GM21515 (cell line): ENCODE measurements at regions not wholly inside any gene's neighbourhood (a gene's known extent, or its start where the extent isn't known, plus 50 kb on each side); places are given as distances from the start of the nearest gene placed in this dataset.
"Not testable (repeated sequence)": the region's sequence is repeated elsewhere in the genome, so short reads cannot be mapped to it uniquely, and the experiment has no call there.

Experiments used
- ATAC-seq: cut with Tn5 transposase; IDR thresholded peaks from one replicate; pipeline ENCODE4 v1.9.1; 2021; ENCODE audit not compliant: unreplicated experiment

DNA sequence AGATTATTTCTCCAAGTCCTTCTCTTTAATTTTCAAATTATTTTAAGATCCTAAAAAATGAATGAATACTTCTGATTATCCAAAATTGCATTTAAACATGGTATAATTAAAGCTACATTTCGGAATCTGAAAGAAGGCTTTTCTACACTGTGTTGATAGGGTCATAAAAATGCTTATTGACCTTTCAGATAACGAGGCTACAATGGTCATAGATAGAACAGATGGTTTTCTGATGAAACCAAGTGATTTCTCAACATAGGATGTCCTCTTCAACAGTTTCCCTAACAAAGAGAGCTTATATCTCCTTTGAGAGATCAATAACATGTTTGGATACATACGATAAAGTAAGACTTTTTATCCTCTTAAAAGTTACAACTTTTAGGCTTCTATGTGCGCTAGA is 201.1 kb downstream of the PTH2R start:
- no peak for ATAC-seq

DNA sequence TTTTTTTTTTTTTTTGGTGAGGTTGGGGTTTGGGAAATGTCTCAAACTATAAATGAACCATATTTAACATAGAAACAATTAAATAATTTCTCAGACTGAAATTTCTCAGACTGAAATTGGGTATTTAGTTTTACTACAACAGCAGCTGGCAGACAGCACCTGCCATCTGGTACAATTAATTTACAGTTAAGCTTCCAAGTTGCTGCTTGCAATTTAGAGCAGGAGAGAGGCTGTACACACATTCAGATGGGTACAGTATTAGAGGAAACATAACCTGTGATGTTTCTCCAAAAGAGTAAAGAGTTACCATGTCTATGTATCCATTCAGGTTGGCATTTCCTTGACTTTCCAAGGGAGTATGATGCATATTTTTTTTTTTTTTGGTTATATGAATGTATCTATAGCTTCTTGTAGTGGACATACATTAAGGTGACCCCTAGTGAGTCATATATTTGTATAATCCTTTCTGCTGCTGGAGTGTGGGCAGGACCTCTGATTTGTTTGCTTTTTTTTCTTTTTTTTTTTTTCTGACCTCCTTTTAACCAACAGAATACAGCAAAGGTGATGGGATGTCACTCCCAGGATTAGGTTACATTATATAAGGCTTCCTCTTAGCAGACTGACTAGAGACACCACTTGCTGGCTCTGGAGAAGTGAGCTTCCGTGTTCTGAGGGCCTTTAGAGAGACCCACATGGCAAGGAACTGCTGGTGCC is 201.7 kb downstream of the PTH2R start:
- ATAC-seq: no peak

DNA sequence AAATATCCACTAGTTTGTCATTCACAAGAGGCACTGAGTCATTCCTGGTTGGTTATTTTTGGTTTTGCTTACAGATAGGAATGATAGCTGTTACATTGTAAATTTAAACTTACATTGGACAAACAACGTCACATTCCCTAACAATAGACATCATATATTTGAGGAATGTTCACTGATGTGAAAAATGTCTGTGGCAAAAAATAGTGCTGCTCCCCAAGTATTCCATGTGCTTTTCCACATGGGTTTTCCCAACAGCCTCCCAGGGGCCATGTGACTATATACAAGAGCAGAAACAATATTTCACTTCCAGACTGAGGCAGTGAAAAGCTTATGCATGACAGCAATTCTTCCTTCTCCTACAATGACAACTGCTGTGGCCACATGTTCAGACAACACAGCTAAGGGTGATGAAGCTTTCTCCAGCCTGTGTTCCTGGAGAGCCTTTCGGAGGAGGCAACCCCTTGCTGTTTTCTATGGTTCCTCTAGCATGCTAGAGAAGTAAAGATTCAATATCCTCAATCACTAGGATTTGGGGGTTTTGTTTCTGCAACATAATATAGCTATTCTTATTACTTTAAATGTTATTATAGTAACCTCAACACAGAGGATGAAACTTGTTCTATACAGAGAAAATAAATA is 202.7 kb downstream of the PTH2R start:
- no peak for ATAC-seq

DNA sequence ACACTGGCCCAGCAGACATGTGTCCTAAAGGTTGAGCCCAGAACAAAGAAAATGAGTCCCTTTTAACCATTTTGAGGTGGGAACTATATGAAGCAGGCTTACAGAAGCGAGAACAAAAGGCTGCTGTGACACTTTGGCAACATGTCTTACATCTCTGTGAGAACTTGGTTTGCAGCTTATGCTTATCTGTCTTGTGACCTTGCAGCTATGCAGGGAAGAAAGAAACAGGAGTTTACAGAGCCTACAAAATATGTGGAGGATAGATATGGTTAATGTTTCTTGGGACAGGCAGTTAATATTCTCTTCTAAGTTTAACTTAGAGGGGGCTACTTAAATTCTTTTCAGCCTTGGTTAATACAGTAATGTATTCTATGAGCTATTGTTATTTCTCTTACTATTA is 209.1 kb downstream of the PTH2R start:
- ATAC-seq: not testable (repeated sequence)

DNA sequence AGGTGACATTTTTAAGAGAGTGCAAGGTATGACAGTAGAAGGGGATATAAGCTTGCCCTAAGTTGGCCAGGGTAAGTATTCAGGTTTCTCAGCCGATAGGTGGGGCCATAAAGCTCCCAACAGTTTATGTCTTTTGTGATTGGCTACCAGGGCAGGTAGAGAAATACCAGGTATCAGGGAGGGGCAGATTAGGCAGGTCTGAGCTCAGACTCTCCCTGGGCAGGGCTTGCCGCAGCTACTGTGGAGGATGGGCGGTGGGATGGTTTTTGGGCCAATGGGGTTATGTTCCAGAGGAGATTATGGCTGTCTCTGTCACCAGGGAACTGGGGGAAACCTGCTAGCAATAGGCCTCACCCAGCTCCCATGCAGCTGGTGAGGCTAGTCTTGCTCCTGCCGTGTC is 211.6 kb downstream of the PTH2R start:
- ATAC-seq: no peak

DNA sequence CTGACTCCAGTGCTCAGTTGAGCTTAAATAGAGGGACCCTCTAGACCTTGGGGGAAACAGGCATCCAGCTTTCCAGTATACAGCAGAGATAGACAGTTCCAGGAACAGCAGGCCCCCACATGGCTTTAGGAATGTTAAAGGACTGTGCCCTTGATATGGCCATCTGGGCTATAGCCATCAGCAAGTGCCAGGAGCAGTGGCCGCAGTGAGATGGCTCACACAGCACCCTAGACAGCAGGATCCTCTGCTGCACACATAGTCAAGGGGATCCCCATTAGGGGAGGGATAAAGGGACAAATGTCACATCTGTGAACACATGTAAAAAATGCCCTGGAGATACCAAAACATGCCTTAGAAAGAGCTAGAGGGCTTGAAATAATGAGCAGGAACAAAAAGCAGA is 213.4 kb downstream of the PTH2R start:
- ATAC-seq: no peak

DNA sequence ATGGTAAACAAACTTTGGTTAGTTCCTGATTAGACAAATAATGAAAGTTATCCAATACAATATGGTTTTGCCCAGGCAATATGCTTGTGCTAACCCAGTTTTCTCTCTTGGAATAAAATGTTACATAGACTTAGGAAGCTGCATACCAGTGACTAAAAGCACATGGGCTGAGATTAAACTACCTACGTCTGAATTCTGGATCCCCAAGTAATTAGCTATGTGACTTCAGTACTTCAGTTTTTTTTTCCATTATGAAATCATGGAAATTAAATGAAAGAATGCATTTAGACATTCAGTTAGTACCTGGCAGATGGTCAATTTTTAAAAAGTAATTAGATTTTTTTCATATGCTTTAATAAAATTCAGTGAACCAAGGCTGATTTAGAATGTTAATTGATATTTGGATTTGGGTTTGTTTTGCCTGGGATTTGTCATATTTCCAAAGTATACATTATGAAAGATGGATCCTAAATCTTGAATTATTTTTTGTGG is 213.9 kb downstream of the PTH2R start:
- ATAC-seq: no peak

DNA sequence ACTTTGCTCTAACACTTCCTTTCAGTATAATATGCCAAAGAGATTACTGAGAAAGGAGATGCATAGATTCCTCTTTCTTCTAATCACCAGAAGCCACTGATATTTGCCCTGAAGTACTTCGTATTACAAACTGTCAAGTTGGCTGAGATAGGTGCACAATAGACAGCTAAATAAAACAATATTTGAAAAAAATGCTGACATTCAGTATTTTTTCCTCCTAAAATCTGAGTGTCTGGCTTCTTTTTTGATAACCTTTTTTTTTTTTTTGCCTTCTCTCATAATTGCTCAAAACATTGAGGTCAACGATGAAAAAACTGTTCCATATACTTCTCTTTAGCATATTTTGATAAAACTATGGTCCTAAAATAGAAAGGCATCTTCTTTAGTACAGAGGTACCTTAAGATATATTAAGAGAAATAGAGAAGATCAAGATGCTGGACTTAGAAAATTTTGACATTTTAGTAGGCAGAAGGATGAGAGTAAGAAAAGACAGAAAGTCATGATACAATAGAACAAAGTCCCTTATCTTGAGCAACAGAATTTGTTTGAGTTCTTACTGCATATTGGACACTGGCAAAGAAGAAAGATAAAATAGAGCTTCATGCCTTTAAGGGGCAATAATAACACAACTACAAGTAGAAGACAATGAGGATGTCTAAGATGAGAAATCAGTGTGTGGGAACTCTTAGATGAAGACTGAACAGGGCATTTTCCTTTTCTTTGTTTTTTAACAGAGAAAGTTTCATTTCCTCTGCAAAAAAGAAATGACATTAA is 220.7 kb downstream of the PTH2R start:
- no peak for ATAC-seq

DNA sequence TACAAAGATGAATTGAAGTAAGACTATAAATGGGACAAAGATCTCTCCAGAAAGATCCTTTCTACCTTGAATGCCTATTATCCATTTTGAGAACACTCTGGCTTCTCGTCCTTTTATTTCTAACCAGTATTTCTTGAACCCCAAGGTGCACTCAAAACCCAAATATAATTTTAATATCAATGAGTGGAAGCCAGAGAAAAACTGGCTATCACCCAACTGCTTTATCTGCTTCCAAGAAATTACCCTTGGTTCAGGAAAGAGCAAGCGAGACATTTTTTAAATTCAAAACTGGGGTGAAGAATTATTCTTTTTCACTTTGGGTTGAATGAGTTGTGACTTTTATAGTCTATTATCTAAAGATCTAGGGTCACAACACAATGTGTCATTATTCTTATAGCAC is 221.3 kb downstream of the PTH2R start:
- ATAC-seq: no peak

DNA sequence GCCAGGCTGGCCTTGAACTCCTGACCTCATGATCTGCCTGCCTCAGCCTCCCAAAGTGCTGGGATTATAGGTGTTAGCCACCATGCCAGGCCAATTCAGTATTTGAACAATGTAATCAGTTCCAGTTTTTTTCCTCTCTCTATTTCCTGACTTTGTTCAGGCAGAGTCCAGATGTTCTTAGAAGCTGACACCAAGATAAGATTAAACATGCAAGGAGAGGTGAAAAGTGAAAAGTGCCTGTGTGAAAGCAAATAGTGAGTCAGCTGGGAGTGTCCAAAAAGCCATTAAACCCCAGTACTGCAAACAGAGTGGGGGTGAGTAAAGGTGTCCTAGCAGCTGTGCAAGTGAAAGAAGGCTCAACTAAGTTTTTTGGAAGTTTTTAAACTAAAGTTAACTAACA is 231.5 kb downstream of the PTH2R start:
- peak; percentile 48 for ATAC-seq

DNA sequence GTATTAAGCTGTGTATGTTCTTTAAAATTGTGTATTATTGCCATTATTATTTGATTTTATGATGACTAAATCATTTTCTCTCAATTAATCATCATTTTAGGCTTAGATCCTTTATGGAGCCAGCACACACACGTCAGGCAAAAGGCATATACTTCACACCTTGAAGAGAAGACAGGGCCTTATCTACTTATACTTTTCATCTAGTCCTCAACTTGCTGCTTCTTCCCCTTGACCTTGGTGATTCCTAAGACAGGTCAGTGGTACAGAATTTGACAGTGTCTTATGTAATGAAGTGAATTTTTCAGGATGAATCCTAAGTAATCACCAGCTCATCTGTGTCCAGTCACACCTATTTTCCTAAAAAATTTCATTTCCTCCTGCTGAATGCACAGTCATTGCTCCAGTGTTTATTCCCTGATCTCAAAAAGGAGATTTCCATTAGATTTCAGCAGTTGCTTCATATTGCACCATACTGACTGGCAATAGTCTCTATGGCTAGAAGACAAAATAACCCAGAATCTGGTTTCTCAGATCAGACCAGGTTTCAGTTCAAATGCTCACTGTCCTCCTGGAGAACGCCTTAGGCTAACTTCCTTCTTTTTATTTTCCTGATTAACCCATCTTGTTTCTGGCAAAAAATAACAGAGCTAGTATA is 235.7 kb downstream of the PTH2R start:
- ATAC-seq: no peak

DNA sequence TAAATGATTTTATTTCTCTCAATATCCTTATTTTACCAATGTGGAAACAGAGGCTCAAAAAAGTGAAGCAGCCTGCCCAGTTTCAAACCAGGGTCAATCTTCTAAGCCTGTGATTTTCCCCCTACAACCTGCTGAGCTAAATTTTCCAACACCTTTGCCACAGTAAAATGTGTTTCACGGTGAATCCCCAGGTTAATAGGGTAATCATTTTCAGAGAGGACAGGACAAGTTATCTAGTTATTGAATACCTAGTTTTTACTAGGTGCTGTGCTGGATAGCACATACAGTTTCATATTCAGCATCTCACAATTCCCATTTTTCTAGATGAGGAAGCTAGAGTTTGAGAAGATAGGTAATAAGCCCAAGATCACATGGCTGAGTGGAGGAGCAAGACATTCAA is 236.6 kb downstream of the PTH2R start:
- no peak for ATAC-seq

DNA sequence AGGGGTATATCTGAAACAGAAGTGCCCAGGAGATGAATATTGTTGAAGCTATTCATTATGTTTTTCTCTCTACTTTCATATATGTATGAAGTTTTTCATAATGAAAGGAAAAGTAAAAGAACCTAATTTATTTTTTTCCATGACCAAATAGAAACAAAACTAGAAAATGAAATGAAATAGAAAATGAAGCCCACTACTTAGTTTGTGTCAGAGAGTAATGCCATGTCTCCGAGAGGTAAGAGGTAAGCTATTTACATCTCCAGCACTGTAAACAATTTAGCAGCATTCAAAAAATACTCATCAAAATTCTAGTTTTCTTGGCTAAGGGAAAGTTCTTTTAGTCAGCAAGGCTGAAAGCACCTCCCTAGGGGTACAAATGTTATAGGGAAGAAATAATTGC is 238.6 kb downstream of the PTH2R start:
- peak; percentile 42 for ATAC-seq

DNA sequence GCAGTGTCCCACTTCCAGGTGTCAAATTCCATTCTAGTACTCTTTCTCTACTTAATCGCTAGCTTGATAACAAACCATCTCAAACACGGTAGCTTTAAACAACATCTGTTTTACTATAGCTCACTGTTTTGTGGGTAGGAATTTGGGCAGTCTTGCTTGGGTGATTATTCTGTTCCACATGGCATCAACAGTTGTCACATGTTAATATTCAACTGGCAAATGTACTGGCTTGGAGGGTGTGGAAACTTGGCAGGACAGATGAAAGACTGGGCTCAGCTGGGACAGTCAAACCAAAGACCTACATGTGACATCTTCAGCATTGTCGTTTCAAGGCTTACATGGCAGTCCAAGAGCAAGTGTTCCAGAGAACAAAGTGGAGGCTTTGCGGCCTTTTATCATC is 241.8 kb downstream of the PTH2R start:
- no peak for ATAC-seq

DNA sequence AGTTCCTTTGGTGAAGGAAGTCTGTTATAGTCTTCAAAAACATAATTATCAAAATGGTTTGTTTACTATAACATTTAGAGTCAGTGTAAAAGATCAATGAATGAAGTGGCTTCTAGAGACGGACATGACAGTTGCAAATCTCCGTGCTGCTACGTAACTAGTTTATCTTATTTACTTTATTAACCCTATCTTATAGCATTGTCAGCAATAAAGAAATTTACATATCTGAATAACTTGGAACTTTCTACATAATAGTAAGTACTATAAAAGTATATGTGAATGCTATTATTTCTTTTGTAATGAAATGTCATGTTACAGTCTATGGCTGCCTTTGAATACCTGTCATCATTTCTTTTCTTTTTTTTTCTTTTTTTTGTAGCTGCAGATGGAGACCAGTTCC is 246.8 kb downstream of the PTH2R start:
- ATAC-seq: no peak

DNA sequence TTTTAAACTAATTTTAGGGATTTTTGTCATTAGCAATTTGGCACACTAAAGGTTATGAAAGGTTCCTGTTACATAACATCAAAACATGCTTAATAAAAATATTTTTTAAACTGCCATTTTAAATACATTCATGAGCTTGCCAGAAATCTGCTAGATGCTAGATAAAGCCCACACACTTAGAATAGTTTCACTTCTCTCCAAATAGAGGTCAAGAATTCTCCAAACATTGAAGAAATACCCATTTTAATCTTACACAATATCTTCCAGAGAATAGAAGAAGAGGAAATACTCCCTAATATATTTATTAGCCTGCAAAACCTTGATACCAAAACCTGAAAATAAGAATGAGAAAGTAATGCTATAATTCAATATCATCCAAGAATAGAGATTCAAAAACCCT is 247.5 kb downstream of the PTH2R start:
- no peak for ATAC-seq

DNA sequence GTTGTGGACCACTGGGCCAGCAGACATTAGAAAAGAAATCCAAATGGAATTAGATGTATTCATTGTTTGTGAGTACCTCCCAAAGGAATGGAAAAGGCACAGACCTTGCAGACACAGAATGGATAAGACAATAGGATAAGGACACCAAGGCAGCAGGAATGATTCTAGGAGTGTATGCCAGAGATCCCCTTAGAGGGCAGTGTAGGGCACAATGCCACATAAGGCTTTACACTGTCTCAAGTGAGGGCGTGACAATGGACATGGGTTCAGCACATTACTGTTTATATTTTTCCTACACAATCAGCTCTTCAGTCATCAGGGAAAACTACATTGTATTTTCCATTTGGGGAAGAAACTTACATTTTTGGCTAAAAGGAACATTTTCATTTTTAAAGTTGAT is 250.9 kb downstream of the PTH2R start:
- ATAC-seq: no peak

DNA sequence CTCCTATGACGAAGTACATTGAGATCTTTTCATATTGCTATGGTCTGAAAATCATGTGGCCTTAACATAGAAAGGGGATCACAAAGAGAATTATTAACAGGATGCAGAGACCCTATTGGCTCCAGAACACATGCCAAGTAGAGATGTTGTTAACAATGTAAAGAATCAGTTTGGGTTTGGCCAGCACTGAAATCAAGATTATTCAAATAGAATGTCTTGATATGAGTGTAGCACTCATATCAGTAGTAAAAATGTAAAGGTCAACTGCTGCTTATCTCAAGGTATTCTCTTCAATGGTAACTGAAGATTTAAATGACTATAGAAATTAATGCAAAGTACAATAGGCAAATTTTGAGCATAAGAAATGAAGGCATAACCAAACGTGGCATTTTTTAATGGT is 262.8 kb downstream of the PTH2R start:
- ATAC-seq: no peak

DNA sequence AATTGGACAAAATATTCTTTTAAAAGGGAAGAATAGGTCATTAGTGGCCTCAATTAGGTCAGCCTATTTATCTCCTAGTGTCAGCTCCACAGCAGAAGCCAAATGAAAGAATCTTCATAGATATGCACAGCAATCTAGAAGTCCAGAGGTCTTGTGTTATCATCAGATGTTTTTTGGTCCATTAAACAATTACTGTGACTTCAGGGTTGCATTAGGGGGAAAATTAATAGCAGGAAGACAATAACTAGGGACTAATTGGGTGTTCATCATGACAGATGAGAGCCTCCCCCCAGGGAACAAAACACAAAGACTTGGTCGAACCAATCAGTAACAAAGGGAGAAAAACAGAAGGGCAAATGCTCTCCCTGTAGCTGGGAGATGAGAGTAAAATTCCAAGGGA is 264.7 kb downstream of the PTH2R start:
- no peak for ATAC-seq

DNA sequence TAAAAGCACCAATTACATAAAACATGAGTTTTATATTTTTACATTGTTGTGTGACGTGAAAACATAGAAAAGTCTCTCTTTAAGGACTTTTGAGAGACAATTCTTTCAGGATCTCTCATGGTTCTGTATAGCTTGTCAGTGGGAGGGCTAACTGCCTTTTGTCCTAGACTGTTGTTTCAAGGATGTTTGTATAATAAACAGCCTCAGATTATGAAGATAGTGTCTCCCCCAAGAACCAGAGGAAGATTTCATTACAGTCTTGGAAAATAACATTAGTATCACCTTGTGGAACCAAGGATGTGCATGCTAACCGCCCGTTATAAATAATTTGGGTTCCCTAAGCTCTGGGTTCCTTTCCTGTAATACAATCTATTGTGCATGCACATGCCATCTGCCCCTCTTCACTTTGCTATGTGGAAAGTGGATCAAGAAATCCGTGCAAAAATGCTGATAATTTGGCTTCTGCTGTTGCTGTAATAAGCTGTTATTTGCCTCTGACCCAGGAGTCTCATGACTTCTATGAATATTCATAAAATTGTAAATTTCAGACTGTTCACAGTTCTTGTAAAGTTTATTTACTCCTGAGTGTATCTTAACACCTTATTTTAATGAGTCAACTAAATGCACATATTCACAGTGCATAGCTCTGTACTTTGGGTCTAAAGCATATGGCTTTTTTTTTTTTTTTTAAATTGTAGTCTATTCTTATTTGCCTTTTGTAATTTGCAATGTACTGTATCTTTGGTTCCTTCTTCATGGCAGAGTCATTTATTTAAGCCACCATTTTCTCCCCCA is 265.5 kb downstream of the PTH2R start:
- no peak for ATAC-seq

DNA sequence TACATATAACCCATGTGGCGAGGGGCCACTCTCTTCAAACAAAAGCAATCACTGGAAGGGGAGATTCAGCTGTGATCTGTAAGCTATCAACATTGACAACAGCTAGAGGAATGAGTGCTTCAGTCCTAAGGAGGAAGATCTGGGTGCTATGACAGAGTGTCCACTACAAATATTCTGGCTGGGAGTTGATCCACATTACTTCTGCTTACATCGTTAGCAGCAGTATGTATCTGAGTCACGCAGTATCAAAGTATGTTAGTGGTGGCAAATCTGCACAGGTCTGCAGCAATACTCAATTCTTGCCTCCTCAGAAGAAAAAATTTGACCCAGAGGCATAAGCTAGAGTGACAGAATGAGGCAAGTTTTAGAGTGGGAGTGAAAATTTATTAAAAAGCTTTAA is 267.0 kb downstream of the PTH2R start:
- no peak for ATAC-seq
